Keratinocyte (primary cell): ENCODE measurements at regions not wholly inside any gene's neighbourhood (a gene's known extent, or its start where the extent isn't known, plus 50 kb on each side); places are given as distances from the start of the nearest gene placed in this dataset.

Experiments used
- DNase-seq: peaks from one replicate; pipeline ENCODE4 v3.0.0-alpha.2; 2011; ENCODE audit warnings: low read depth, missing footprints, low spot score
- FAIRE-seq: peaks from 2 replicates; lab custom pipeline; 2011; peaks lifted over from hg19 to GRCh38; lab: Jason Lieb, UNC
- H2AFZ ChIP-seq: 2 replicates; pipeline ENCODE4 v1.6.0; 2012; ENCODE audit warnings: low read length, control low read depth, inconsistent platforms; ENCODE audit not compliant: control insufficient read depth
- H3K27ac ChIP-seq: 2 replicates; pipeline ENCODE4 v1.5.1; 2011; ENCODE audit warnings: low read length; ENCODE audit not compliant: control insufficient read depth, insufficient read depth
- H3K27me3 ChIP-seq: 3 replicates; pipeline ENCODE4 v1.6.0; 2011; ENCODE audit warnings: low read length; ENCODE audit not compliant: control insufficient read depth, insufficient read depth; ENCODE audit errors: extremely low read depth
- H3K36me3 ChIP-seq, 2 experiments: 2 replicates in 1 of 2; 3 replicates in 1 of 2; pipeline ENCODE4 v1.5.1; 2011; ENCODE audit warnings: low read length in 2 of 2, mild to moderate bottlenecking in 1 of 2; ENCODE audit not compliant: control insufficient read depth in 2 of 2, insufficient read depth in 2 of 2; ENCODE audit errors: extremely low read depth in 1 of 2
- H3K4me1 ChIP-seq: 3 replicates; pipeline ENCODE4 v1.5.1; 2011; ENCODE audit warnings: low read length; ENCODE audit not compliant: control insufficient read depth, insufficient read depth; ENCODE audit errors: extremely low read depth
- H3K4me2 ChIP-seq: 3 replicates; pipeline ENCODE4 v1.6.0; 2011; ENCODE audit warnings: low read depth, low read length; ENCODE audit not compliant: control insufficient read depth, insufficient read depth; ENCODE audit errors: extremely low read depth
- H3K4me3 ChIP-seq, 3 experiments: fragments of 200-600 bp in 1 of 3; sonication (generic) in 1 of 3; 2 replicates in 2 of 3; 3 replicates in 1 of 3; pipeline ENCODE4 v1.5.1; 2011 to 2016; ENCODE audit warnings: low read length in 3 of 3, mild to moderate bottlenecking in 3 of 3, control low read depth in 2 of 3, inconsistent platforms in 1 of 3, low read depth in 1 of 3, mixed read lengths in 1 of 3, mixed run types in 1 of 3, moderate library complexity in 1 of 3; ENCODE audit not compliant: control insufficient read depth in 2 of 3, insufficient read depth in 2 of 3; ENCODE audit errors: extremely low read depth in 1 of 3
- H3K79me2 ChIP-seq: 2 replicates; pipeline ENCODE4 v1.6.0; 2012; ENCODE audit warnings: low read length; ENCODE audit not compliant: control insufficient read depth, insufficient read depth
- H3K9ac ChIP-seq: 3 replicates; pipeline ENCODE4 v1.6.0; 2011; ENCODE audit warnings: low read length; ENCODE audit not compliant: control insufficient read depth, insufficient read depth; ENCODE audit errors: extremely low read depth
- H3K9me1 ChIP-seq: 3 replicates; pipeline ENCODE4 v1.6.0; 2011; ENCODE audit warnings: low read length; ENCODE audit not compliant: control insufficient read depth, insufficient read depth; ENCODE audit errors: extremely low read depth
- H3K9me3 ChIP-seq: 2 replicates; pipeline ENCODE4 v1.5.1; 2012; ENCODE audit warnings: low read depth, low read length; ENCODE audit not compliant: control insufficient read depth
- H4K20me1 ChIP-seq: 3 replicates; pipeline ENCODE4 v1.6.0; 2011; ENCODE audit warnings: low read length; ENCODE audit not compliant: control insufficient read depth, insufficient read depth; ENCODE audit errors: extremely low read depth
- CTCF ChIP-seq, 3 experiments: IDR thresholded peaks in 1 of 3; conservative IDR thresholded peaks in 1 of 3; optimal IDR thresholded peaks in 1 of 3; 2 replicates in 2 of 3; 3 replicates in 1 of 3; pipeline versions ENCODE3 to v1.5.1; 2011; ENCODE audit warnings: low read length in 3 of 3, mild to moderate bottlenecking in 3 of 3, moderate library complexity in 2 of 3, control low read depth in 1 of 3, inconsistent platforms in 1 of 3; ENCODE audit not compliant: insufficient read depth in 2 of 3; ENCODE audit errors: extremely low read depth in 1 of 3
- EZH2 ChIP-seq: IDR thresholded peaks from one replicate; pipeline ENCODE4 v1.6.1; 2012; ENCODE audit warnings: inconsistent platforms, mild to moderate bottlenecking, low read length, moderate library complexity
- dilution Hi-C: fragments of 300-500 bp; cut with MboI; formaldehyde crosslinking; loops from one replicate; pipeline ENCODE4 v1.7.0; 2020; ENCODE audit warnings: low sequenced_read_pairs; ENCODE audit not compliant: extremely low pct_ligation_motif_present

- Histone ChIP-seq H4K20me1 (no peaks in the 10 kb centered on the region), H3K79me2 (no peaks in the 10 kb centered on the region), H2AFZ (no peak overlapping the region), H3K4me3 (no peak overlapping the region), H3K9me3 (no peaks in the 10 kb centered on the region), H3K4me1 (no peaks in the 10 kb centered on the region), H3K4me2 (no peak overlapping the region), H3K9ac (no peak overlapping the region), H3K27ac (no peak overlapping the region), H3K36me3 (no peaks in the 10 kb centered on the region), H3K9me1 (no peaks in the 10 kb centered on the region), H3K27me3 (no peaks in the 10 kb centered on the region)
- no peak for TF ChIP-seq CTCF (optimal IDR thresholded peaks at IDR 0.05 in 1 of 3, IDR thresholded peaks at IDR 0.05 in 1 of 3, conservative IDR thresholded peaks at IDR 0.05 in 1 of 3; ENCODE audit: extremely low read depth in 1 of 3, insufficient read depth in 2 of 3, low read length in 3 of 3)
- no peak for TF ChIP-seq EZH2
- dilution Hi-C loops: no loop called here
- no peak for DNase-seq
- FAIRE-seq: no peak
Measured at GRCh38 chr16:79713609-79714309, 113.2 kb upstream of the MAF start.

DNA sequence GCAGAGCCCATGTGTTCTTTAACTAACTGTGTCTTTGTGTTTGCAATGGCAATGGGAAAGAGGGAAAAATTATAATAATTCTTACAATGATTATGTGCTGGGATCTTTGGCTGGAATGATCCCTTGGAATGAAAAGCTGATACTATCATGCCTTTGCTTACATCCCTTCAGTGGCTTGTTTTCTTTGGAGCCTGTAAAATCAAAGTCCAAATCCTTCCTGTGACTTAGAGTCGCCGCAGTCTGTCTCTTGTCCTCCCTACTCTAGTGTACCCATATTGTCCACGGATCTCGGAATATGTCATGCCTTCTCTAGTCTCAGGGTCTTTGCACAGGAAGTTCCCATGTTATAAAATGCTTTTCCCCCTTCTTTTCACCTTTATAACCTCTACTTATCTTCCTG is 111.7 kb upstream of the MAF start:
- Histone ChIP-seq H3K27ac (no peak overlapping the region), H3K4me2 (no peak overlapping the region), H3K9me1 (no peaks in the 10 kb centered on the region), H3K4me1 (no peaks in the 10 kb centered on the region), H3K9me3 (no peaks in the 10 kb centered on the region), H3K4me3 (no peak overlapping the region), H3K79me2 (no peaks in the 10 kb centered on the region), H3K36me3 (no peaks in the 10 kb centered on the region), H3K27me3 (no peaks in the 10 kb centered on the region), H3K9ac (no peak overlapping the region), H2AFZ (no peak overlapping the region), H4K20me1 (no peaks in the 10 kb centered on the region)
- DNase-seq (no peak), FAIRE-seq (no peak)
- TF ChIP-seq EZH2 (no peak), CTCF (optimal IDR thresholded peaks at IDR 0.05 in 1 of 3, IDR thresholded peaks at IDR 0.05 in 1 of 3, conservative IDR thresholded peaks at IDR 0.05 in 1 of 3; ENCODE audit: extremely low read depth in 1 of 3, insufficient read depth in 2 of 3, low read length in 3 of 3) (no peak)
- dilution Hi-C loops: no loop called here
